ENCODE measurements at regions not wholly inside any gene's neighbourhood (a gene's known extent, or its start where the extent isn't known, plus 50 kb on each side); places are given as distances from the start of the nearest gene placed in this dataset.

DNA sequence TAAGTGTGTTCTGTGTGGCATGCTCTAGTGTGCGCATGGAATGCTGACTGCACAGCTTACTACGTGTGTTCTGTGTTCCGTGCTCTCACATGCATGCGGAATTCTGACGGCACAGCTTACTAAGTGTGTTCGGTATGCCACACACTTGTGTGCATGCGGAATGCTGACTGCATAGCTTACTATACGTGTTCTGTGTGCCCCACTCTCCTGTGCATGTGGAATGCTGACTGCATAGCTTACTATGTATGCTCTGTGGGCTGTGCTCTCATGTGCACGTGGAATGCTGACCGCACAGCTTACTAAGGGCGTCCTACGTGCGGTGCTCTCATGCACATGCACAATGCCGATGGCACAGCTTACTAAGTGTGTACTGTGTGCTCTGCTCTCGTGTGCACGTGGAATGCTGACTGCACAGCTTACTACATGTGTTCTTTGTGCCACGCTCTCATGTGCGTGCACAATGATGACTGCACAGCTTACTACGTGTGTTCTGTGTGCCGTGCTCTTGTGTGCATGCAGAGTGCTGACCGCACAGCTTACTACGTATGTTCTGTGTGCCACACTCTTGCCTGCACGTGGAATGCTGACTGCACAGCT is 548.9 kb downstream of the IRX1 start:
- Mint-ChIP-seq H3K9me3 (peaks cover 0 to 14% (median 5%) of the 10 kb centered on the region in 11 donors), H3K4me1 (no peaks in the 10 kb centered on the region), H3K36me3 (peaks cover 0 to 3% (median 0%) of the 10 kb centered on the region in 5 donors), H3K27me3 (no peaks in the 10 kb centered on the region), H3K27ac (no peak overlapping the region), H3K4me3 (no peak overlapping the region)
- H3K4me3 ChIP-seq (ENCODE audit: low read length) = no peak overlapping the region
- intact Hi-C loops (cut with micrococcal nuclease) = no loop called here
- H3K27ac ChIP-seq (ENCODE audit: low read depth, low read length) = no peak overlapping the region
- ChIA-PET POLR2A (no interaction called here), CTCF (no interaction called here)
- ATAC-seq (no peak), DNase-seq (no peak)
- H3K4me1 ChIP-seq (ENCODE audit: control insufficient read depth in 2 of 2, insufficient read depth in 2 of 2, low read length in 2 of 2) = no peaks in the 10 kb centered on the region
- H3K9me3 ChIP-seq (ENCODE audit: control insufficient read depth in 2 of 3, low read length in 3 of 3) = no peaks in the 10 kb centered on the region
- no peaks in the 10 kb centered on the region for H3K36me3 ChIP-seq (ENCODE audit: control insufficient read depth in 2 of 3, insufficient read depth in 3 of 3, low read length in 3 of 3)
- H3K27me3 ChIP-seq (ENCODE audit: control insufficient read depth in 2 of 2, insufficient read depth in 2 of 2, low read length in 2 of 2) = no peaks in the 10 kb centered on the region

DNA sequence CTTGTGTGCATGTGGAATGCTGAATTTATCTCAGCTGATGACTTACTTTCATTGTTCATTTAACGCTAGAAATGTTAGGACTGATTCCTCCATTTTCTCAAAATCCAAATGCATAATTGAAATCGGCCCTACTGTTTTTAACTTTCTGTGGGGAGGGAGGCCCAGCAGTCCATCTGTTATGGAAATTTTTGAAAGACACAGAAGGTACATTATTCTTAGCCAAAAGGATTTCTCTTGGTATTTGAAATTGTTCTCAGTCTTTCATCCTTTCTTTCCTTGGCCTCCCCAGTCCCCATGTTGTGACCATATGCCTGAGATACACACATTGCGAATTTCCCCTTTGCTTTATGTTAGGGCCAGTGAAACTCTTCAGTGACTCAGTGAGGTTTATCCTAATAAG is 549.9 kb downstream of the IRX1 start:
- H3K27ac ChIP-seq (ENCODE audit: low read depth, low read length) = no peak overlapping the region
- H3K27ac Mint-ChIP-seq = no peak overlapping the region
- H3K27me3 Mint-ChIP-seq = no peaks in the 10 kb centered on the region
- intact Hi-C loops (cut with micrococcal nuclease) = no loop called here
- H3K4me1 Mint-ChIP-seq = no peaks in the 10 kb centered on the region
- H3K27me3 ChIP-seq (ENCODE audit: control insufficient read depth in 2 of 2, insufficient read depth in 2 of 2, low read length in 2 of 2) = no peaks in the 10 kb centered on the region
- peaks cover 0 to 9% (median 4%) of the 10 kb centered on the region in 11 donors for H3K9me3 Mint-ChIP-seq
- no peaks in the 10 kb centered on the region for H3K4me1 ChIP-seq (ENCODE audit: control insufficient read depth in 2 of 2, insufficient read depth in 2 of 2, low read length in 2 of 2)
- CTCF ChIA-PET = no interaction called here
- no peak for DNase-seq
- H3K36me3 ChIP-seq (ENCODE audit: control insufficient read depth in 2 of 3, insufficient read depth in 3 of 3, low read length in 3 of 3) = no peaks in the 10 kb centered on the region
- H3K4me3 ChIP-seq (ENCODE audit: low read length) = no peak overlapping the region
- no peak overlapping the region for H3K4me3 Mint-ChIP-seq
- H3K9me3 ChIP-seq (ENCODE audit: control insufficient read depth in 2 of 3, low read length in 3 of 3) = no peaks in the 10 kb centered on the region
- peaks cover 0 to 3% (median 0%) of the 10 kb centered on the region in 5 donors for H3K36me3 Mint-ChIP-seq
- no peak for ATAC-seq
- POLR2A ChIA-PET = no interaction called here

GRCh38 chr5:4148009-4148408 is 552.4 kb downstream of the IRX1 start:
- ATAC-seq (no peak), DNase-seq (no peak)
- Mint-ChIP-seq H3K9me3 (peaks cover 0 to 12% (median 4%) of the 10 kb centered on the region in 11 donors), H3K36me3 (peaks cover 0 to 3% (median 0%) of the 10 kb centered on the region in 5 donors), H3K4me3 (no peak overlapping the region), H3K27me3 (no peaks in the 10 kb centered on the region), H3K27ac (no peak overlapping the region), H3K4me1 (no peaks in the 10 kb centered on the region)
- Histone ChIP-seq H3K36me3 (ENCODE audit: control insufficient read depth in 2 of 3, insufficient read depth in 3 of 3, low read length in 3 of 3) (no peaks in the 10 kb centered on the region), H3K9me3 (ENCODE audit: control insufficient read depth in 2 of 3, low read length in 3 of 3) (no peaks in the 10 kb centered on the region), H3K27ac (ENCODE audit: low read depth, low read length) (no peak overlapping the region), H3K4me3 (ENCODE audit: low read length) (no peak overlapping the region), H3K27me3 (ENCODE audit: control insufficient read depth in 2 of 2, insufficient read depth in 2 of 2, low read length in 2 of 2) (no peaks in the 10 kb centered on the region), H3K4me1 (ENCODE audit: control insufficient read depth in 2 of 2, insufficient read depth in 2 of 2, low read length in 2 of 2) (no peaks in the 10 kb centered on the region)
- intact Hi-C loops (cut with micrococcal nuclease) = no loop called here
- POLR2A ChIA-PET = no interaction called here
- CTCF ChIA-PET = no interaction called here

GRCh38 chr5:4150067-4150466 is 554.4 kb downstream of the IRX1 start:
- Mint-ChIP-seq H3K36me3 (peaks cover 0 to 2% (median 0%) of the 10 kb centered on the region in 5 donors), H3K4me1 (no peaks in the 10 kb centered on the region), H3K27ac (no peak overlapping the region), H3K4me3 (no peak overlapping the region), H3K9me3 (peaks cover 0 to 9% (median 0%) of the 10 kb centered on the region in 11 donors), H3K27me3 (no peaks in the 10 kb centered on the region)
- Histone ChIP-seq H3K27me3 (ENCODE audit: control insufficient read depth in 2 of 2, insufficient read depth in 2 of 2, low read length in 2 of 2) (no peaks in the 10 kb centered on the region), H3K9me3 (ENCODE audit: control insufficient read depth in 2 of 3, low read length in 3 of 3) (no peaks in the 10 kb centered on the region), H3K4me1 (ENCODE audit: control insufficient read depth in 2 of 2, insufficient read depth in 2 of 2, low read length in 2 of 2) (no peaks in the 10 kb centered on the region), H3K27ac (ENCODE audit: low read depth, low read length) (no peak overlapping the region), H3K4me3 (ENCODE audit: low read length) (no peak overlapping the region), H3K36me3 (ENCODE audit: control insufficient read depth in 2 of 3, insufficient read depth in 3 of 3, low read length in 3 of 3) (no peaks in the 10 kb centered on the region)
- DNase-seq = no peak
- intact Hi-C loops (cut with micrococcal nuclease) = no loop called here
- ChIA-PET POLR2A (no interaction called here), CTCF (no interaction called here)
- ATAC-seq = no peak

DNA sequence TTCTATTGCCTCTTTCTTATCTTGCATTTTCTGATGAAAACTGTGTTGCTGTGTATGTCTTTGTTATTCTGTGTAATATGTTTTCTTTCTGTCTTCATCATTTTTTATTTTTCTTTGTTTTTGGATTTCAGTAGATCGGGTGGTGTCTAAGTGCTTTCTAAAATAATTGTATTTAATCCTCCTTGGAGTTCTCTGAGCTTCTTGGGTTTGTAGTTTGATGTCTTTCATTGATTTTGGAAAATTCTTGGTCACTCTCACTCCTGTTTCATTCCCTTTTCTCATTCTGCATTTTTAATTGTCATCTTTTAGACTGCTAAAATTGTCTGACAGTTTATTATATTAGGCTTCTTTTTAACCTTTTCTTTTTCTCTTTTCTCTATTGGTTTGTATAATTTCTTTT is 560.5 kb downstream of the IRX1 start:
- Mint-ChIP-seq H3K4me1 (no peaks in the 10 kb centered on the region), H3K27ac (no peak overlapping the region), H3K4me3 (no peak overlapping the region), H3K9me3 (peaks cover 0 to 7% (median 0%) of the 10 kb centered on the region in 11 donors), H3K27me3 (peaks cover 0 to under 1% (median 0%) of the 10 kb centered on the region in 5 donors), H3K36me3 (no peaks in the 10 kb centered on the region)
- Histone ChIP-seq H3K27ac (ENCODE audit: low read depth, low read length) (no peak overlapping the region), H3K36me3 (ENCODE audit: control insufficient read depth in 2 of 3, insufficient read depth in 3 of 3, low read length in 3 of 3) (no peaks in the 10 kb centered on the region), H3K27me3 (ENCODE audit: control insufficient read depth in 2 of 2, insufficient read depth in 2 of 2, low read length in 2 of 2) (no peaks in the 10 kb centered on the region), H3K4me1 (ENCODE audit: control insufficient read depth in 2 of 2, insufficient read depth in 2 of 2, low read length in 2 of 2) (no peaks in the 10 kb centered on the region), H3K4me3 (ENCODE audit: low read length) (no peak overlapping the region), H3K9me3 (ENCODE audit: control insufficient read depth in 2 of 3, low read length in 3 of 3) (no peaks in the 10 kb centered on the region)
- CTCF ChIA-PET = no interaction called here
- intact Hi-C loops (cut with micrococcal nuclease) = no loop called here
- DNase-seq = no peak
- ATAC-seq = no peak
- POLR2A ChIA-PET = no interaction called here

DNA sequence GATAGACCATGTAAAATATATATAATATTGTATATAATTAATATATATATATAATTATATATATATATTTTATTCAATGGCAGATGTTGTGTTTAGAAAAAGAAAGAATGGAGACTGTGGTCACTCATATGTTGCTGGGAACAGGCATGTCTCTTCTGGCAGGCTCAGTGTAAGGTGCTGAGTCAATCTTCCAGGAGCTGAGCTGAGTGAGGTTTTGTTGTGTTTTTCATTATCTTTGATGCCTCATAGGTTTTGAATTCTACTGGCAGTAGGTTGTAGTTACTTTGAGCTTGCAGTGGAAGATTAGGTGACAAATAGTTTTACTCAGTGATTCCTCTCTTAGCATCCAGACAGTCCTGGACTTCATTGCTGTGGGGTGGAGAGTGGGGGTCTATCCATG is 561.3 kb downstream of the IRX1 start:
- Mint-ChIP-seq H3K27ac (no peak overlapping the region), H3K4me1 (no peaks in the 10 kb centered on the region), H3K27me3 (peaks cover 0 to 3% (median 0%) of the 10 kb centered on the region in 5 donors), H3K4me3 (no peak overlapping the region), H3K9me3 (peaks cover 0 to 7% (median 0%) of the 10 kb centered on the region in 11 donors), H3K36me3 (no peaks in the 10 kb centered on the region)
- no peaks in the 10 kb centered on the region for H3K27me3 ChIP-seq (ENCODE audit: control insufficient read depth in 2 of 2, insufficient read depth in 2 of 2, low read length in 2 of 2)
- H3K4me3 ChIP-seq (ENCODE audit: low read length) = no peak overlapping the region
- no peaks in the 10 kb centered on the region for H3K4me1 ChIP-seq (ENCODE audit: control insufficient read depth in 2 of 2, insufficient read depth in 2 of 2, low read length in 2 of 2)
- no peaks in the 10 kb centered on the region for H3K36me3 ChIP-seq (ENCODE audit: control insufficient read depth in 2 of 3, insufficient read depth in 3 of 3, low read length in 3 of 3)
- DNase-seq (no peak), ATAC-seq (no peak)
- POLR2A ChIA-PET = no interaction called here
- H3K9me3 ChIP-seq (ENCODE audit: control insufficient read depth in 2 of 3, low read length in 3 of 3) = no peaks in the 10 kb centered on the region
- intact Hi-C loops (cut with micrococcal nuclease) = no loop called here
- H3K27ac ChIP-seq (ENCODE audit: low read depth, low read length) = no peak overlapping the region
- CTCF ChIA-PET = interaction anchor here (0.5 kb wide), 1 partner anchor 49 kb away, joined by 3 read pairs; no protein-coding TSS in a partner anchor

DNA sequence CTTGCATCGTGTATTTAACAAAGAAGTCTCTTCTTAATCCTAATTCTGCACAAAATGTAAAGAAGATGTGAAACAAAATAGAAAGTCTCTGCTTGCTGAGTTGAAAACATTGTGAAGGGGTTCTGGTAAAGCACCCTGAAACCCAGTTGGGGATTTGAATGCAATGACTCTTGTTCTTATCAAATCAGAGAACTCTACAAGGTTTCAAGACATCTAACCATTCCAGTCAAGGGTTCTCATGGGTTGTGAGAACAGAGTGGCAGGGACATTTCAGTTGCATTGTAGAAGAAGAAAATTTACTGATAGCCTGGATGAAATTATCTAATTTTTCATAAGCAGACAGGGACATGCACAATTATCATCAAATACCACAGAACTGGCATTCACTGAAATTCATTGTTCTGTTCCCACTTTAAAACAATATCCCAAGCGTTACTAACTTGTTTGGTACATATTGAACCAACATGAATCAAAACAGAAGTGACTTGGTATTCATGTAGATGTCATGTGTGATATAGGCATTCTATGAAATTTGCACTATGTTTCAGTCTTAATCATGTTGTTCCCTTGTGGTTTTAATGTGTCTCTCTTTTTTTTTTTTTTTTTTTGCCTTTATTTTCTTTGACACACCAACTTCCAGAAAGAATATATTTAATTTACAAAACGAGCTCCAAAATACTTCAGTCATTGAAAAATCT is 563.3 kb downstream of the IRX1 start:
- H3K27ac Mint-ChIP-seq = no peak overlapping the region
- H3K9me3 ChIP-seq (ENCODE audit: control insufficient read depth in 2 of 3, low read length in 3 of 3) = no peaks in the 10 kb centered on the region
- no peak for ATAC-seq
- no peak for DNase-seq
- no peaks in the 10 kb centered on the region for H3K4me1 ChIP-seq (ENCODE audit: control insufficient read depth in 2 of 2, insufficient read depth in 2 of 2, low read length in 2 of 2)
- POLR2A ChIA-PET = no interaction called here
- H3K4me1 Mint-ChIP-seq = no peaks in the 10 kb centered on the region
- intact Hi-C loops (cut with micrococcal nuclease) = no loop called here
- H3K9me3 Mint-ChIP-seq = peaks cover 0 to 7% (median 0%) of the 10 kb centered on the region in 11 donors
- H3K4me3 ChIP-seq (ENCODE audit: low read length) = no peak overlapping the region
- CTCF ChIA-PET = no interaction called here
- H3K27ac ChIP-seq (ENCODE audit: low read depth, low read length) = no peak overlapping the region
- no peaks in the 10 kb centered on the region for H3K27me3 ChIP-seq (ENCODE audit: control insufficient read depth in 2 of 2, insufficient read depth in 2 of 2, low read length in 2 of 2)
- H3K36me3 Mint-ChIP-seq = no peaks in the 10 kb centered on the region
- no peak overlapping the region for H3K4me3 Mint-ChIP-seq
- peaks cover 0 to 3% (median 0%) of the 10 kb centered on the region in 5 donors for H3K27me3 Mint-ChIP-seq
- no peaks in the 10 kb centered on the region for H3K36me3 ChIP-seq (ENCODE audit: control insufficient read depth in 2 of 3, insufficient read depth in 3 of 3, low read length in 3 of 3)
